ENCODE measurements at regions not wholly inside any gene's neighbourhood (a gene's known extent, or its start where the extent isn't known, plus 50 kb on each side); places are given as distances from the start of the nearest gene placed in this dataset.
A peak's percentile ranks its signal among the peaks of the same experiment; 100 is the strongest.

- no peak overlapping the region for H3K4me3 ChIP-seq (ENCODE audit: insufficient read depth, low read depth, low read length)
- H3K4me1 Mint-ChIP-seq (ENCODE audit: low read depth, unreplicated experiment): peaks cover 20% of the 10 kb centered on the region
Measured at GRCh38 chr13:33485247-33485646, 199.7 kb upstream of the STARD13 start.

GRCh38 chr13:33487575-33488243 lies 202.2 kb upstream of the STARD13 start:
- Histone ChIP-seq H3K36me3 (ENCODE audit: insufficient read depth, low read length) (no peaks in the 10 kb centered on the region), H3K4me2 (ENCODE audit: low read length) (no peak overlapping the region), H4K20me1 (ENCODE audit: insufficient read depth, low read length) (no peaks in the 10 kb centered on the region), H3K4me1 (ENCODE audit: insufficient read depth, low read length) (peaks cover 3% of the 10 kb centered on the region), H2AFZ (ENCODE audit: low read depth, low read length) (no peak overlapping the region), H3K27ac (ENCODE audit: low read depth, low read length) (no peak overlapping the region), H3K27me3 (ENCODE audit: insufficient read depth, low read length) (no peaks in the 10 kb centered on the region), H3K4me3 (ENCODE audit: insufficient read depth, low read depth, low read length) (no peak overlapping the region), H3K79me2 (ENCODE audit: insufficient read depth, low read length) (no peaks in the 10 kb centered on the region), H3K9ac (ENCODE audit: low read length) (no peak overlapping the region), H3K9me3 (ENCODE audit: insufficient read depth, low read depth, low read length) (no peaks in the 10 kb centered on the region)
- Mint-ChIP-seq H3K36me3 (ENCODE audit: low read depth, unreplicated experiment) (no peaks in the 10 kb centered on the region), H3K4me3 (ENCODE audit: unreplicated experiment) (no peak overlapping the region), H3K27ac (ENCODE audit: unreplicated experiment) (no peak overlapping the region), H3K9me3 (ENCODE audit: unreplicated experiment) (peaks cover 2% of the 10 kb centered on the region), H3K27me3 (ENCODE audit: low read depth, unreplicated experiment) (no peaks in the 10 kb centered on the region), H3K4me1 (ENCODE audit: low read depth, unreplicated experiment) (peaks cover 22% of the 10 kb centered on the region)
- peak; percentile 54 for FAIRE-seq
- TF ChIP-seq EZH2 (IDR thresholded peaks at IDR 0.05; ENCODE audit: insufficient read depth, low read length) (no peak), CTCF (IDR thresholded peaks at IDR 0.05; ENCODE audit: insufficient read depth, low read depth, low read length) (no peak)
- no peak for DNase-seq (ENCODE audit: low read depth)

More at GRCh38 chr13:33485247-33485646, 199.7 kb upstream of the STARD13 start:
- H3K9ac ChIP-seq (ENCODE audit: low read length): no peak overlapping the region
- no peaks in the 10 kb centered on the region for H3K79me2 ChIP-seq (ENCODE audit: insufficient read depth, low read length)
- no peak overlapping the region for H3K4me2 ChIP-seq (ENCODE audit: low read length)
- H3K27me3 Mint-ChIP-seq (ENCODE audit: low read depth, unreplicated experiment): no peaks in the 10 kb centered on the region
- no peaks in the 10 kb centered on the region for H3K36me3 ChIP-seq (ENCODE audit: insufficient read depth, low read length)
- H3K4me3 Mint-ChIP-seq (ENCODE audit: unreplicated experiment): no peak overlapping the region
- DNase-seq (ENCODE audit: low read depth) (no peak), FAIRE-seq (peak; percentile 52)
- no peaks in the 10 kb centered on the region for H3K36me3 Mint-ChIP-seq (ENCODE audit: low read depth, unreplicated experiment)
- no peak overlapping the region for H3K27ac ChIP-seq (ENCODE audit: low read depth, low read length)
- no peak overlapping the region for H3K27ac Mint-ChIP-seq (ENCODE audit: unreplicated experiment)
- TF ChIP-seq EZH2 (IDR thresholded peaks at IDR 0.05; ENCODE audit: insufficient read depth, low read length) (no peak), CTCF (IDR thresholded peaks at IDR 0.05; ENCODE audit: insufficient read depth, low read depth, low read length) (no peak)
- H3K27me3 ChIP-seq (ENCODE audit: insufficient read depth, low read length): no peaks in the 10 kb centered on the region
- no peaks in the 10 kb centered on the region for H3K4me1 ChIP-seq (ENCODE audit: insufficient read depth, low read length)
- H2AFZ ChIP-seq (ENCODE audit: low read depth, low read length): no peak overlapping the region
- no peaks in the 10 kb centered on the region for H3K9me3 ChIP-seq (ENCODE audit: insufficient read depth, low read depth, low read length)
- H4K20me1 ChIP-seq (ENCODE audit: insufficient read depth, low read length): no peaks in the 10 kb centered on the region
- H3K9me3 Mint-ChIP-seq (ENCODE audit: unreplicated experiment): no peaks in the 10 kb centered on the region

- H3K4me1 Mint-ChIP-seq (ENCODE audit: low read depth, unreplicated experiment): peaks cover 18% of the 10 kb centered on the region
- peaks cover 2% of the 10 kb centered on the region for H3K9me3 Mint-ChIP-seq (ENCODE audit: unreplicated experiment)
- Histone ChIP-seq H3K27ac (ENCODE audit: low read depth, low read length) (no peak overlapping the region), H3K4me3 (ENCODE audit: insufficient read depth, low read depth, low read length) (no peak overlapping the region), H3K27me3 (ENCODE audit: insufficient read depth, low read length) (no peaks in the 10 kb centered on the region), H2AFZ (ENCODE audit: low read depth, low read length) (no peak overlapping the region), H4K20me1 (ENCODE audit: insufficient read depth, low read length) (no peaks in the 10 kb centered on the region), H3K4me2 (ENCODE audit: low read length) (no peak overlapping the region), H3K9ac (ENCODE audit: low read length) (no peak overlapping the region), H3K9me3 (ENCODE audit: insufficient read depth, low read depth, low read length) (no peaks in the 10 kb centered on the region), H3K36me3 (ENCODE audit: insufficient read depth, low read length) (no peaks in the 10 kb centered on the region), H3K79me2 (ENCODE audit: insufficient read depth, low read length) (no peaks in the 10 kb centered on the region), H3K4me1 (ENCODE audit: insufficient read depth, low read length) (peaks cover 13% of the 10 kb centered on the region)
- no peak for TF ChIP-seq EZH2 (IDR thresholded peaks at IDR 0.05; ENCODE audit: insufficient read depth, low read length)
- TF ChIP-seq CTCF (IDR thresholded peaks at IDR 0.05; ENCODE audit: insufficient read depth, low read depth, low read length): no peak
- DNase-seq (ENCODE audit: low read depth) (no peak), FAIRE-seq (no peak)
- H3K27ac Mint-ChIP-seq (ENCODE audit: unreplicated experiment): no peak overlapping the region
- no peaks in the 10 kb centered on the region for H3K27me3 Mint-ChIP-seq (ENCODE audit: low read depth, unreplicated experiment)
- no peaks in the 10 kb centered on the region for H3K36me3 Mint-ChIP-seq (ENCODE audit: low read depth, unreplicated experiment)
- no peak overlapping the region for H3K4me3 Mint-ChIP-seq (ENCODE audit: unreplicated experiment)
Measured at GRCh38 chr13:33489563-33489962, 204.0 kb upstream of the STARD13 start.
